GM12875 (cell line): ENCODE measurements at regions not wholly inside any gene's neighbourhood (a gene's known extent, or its start where the extent isn't known, plus 50 kb on each side); places are given as distances from the start of the nearest gene placed in this dataset.

Source experiments
- H3K4me3 ChIP-seq: one replicate; pipeline ENCODE4 v1.5.1; 2011; ENCODE audit warnings: low read depth, low read length, control low read depth
- CTCF ChIP-seq: IDR thresholded peaks from 2 replicates; pipeline ENCODE4 v1.5.1; 2011; ENCODE audit warnings: low read depth, mild to moderate bottlenecking, control low read depth, inconsistent platforms, low read length, moderate library complexity, borderline replicate concordance; ENCODE audit not compliant: insufficient read depth

- TF ChIP-seq CTCF = no peak
These were observed 363.6 kb downstream of the HS3ST3B1 start for GRCh38 chr17:14664511-14664910.

GRCh38 chr17:14641117-14641516 lies 340.2 kb downstream of the HS3ST3B1 start:
- H3K4me3 ChIP-seq = no peak overlapping the region
- no peak for TF ChIP-seq CTCF

More at GRCh38 chr17:14664511-14664910, 363.6 kb downstream of the HS3ST3B1 start:
- H3K4me3 ChIP-seq = no peak overlapping the region

GRCh38 chr17:14637260-14637659 lies 336.4 kb downstream of the HS3ST3B1 start:
- no peak overlapping the region for H3K4me3 ChIP-seq
- TF ChIP-seq CTCF = no peak

- H3K4me3 ChIP-seq = no peak overlapping the region
- TF ChIP-seq CTCF = no peak
These were observed 329.7 kb downstream of the HS3ST3B1 start for GRCh38 chr17:14630621-14631020.

GRCh38 chr17:14630046-14630445 lies 329.2 kb downstream of the HS3ST3B1 start:
- TF ChIP-seq CTCF = no peak
- no peak overlapping the region for H3K4me3 ChIP-seq

- no peak overlapping the region for H3K4me3 ChIP-seq
- TF ChIP-seq CTCF = no peak
These were observed 321.8 kb downstream of the HS3ST3B1 start for GRCh38 chr17:14622615-14623101.

GRCh38 chr17:14621826-14622614 lies 321.1 kb downstream of the HS3ST3B1 start:
- no peak overlapping the region for H3K4me3 ChIP-seq
- TF ChIP-seq CTCF = no peak
